HFF-Myc (cell line): ENCODE measurements at regions not wholly inside any gene's neighbourhood (a gene's known extent, or its start where the extent isn't known, plus 50 kb on each side); places are given as distances from the start of the nearest gene placed in this dataset.

Experiments
- DNase-seq: peaks from one replicate; pipeline ENCODE4 v3.0.0-alpha.2; 2011; ENCODE audit warnings: low read depth; ENCODE audit errors: extremely low read depth
- H3K4me3 ChIP-seq: replicated peaks from 2 replicates; pipeline ENCODE4 v1.5.1; 2011; ENCODE audit warnings: low read depth, mild to moderate bottlenecking, control low read depth, low read length
- CTCF ChIP-seq: IDR thresholded peaks from 2 replicates; pipeline ENCODE4 v1.5.1; 2012; ENCODE audit warnings: mild to moderate bottlenecking, low read depth, low read length, control low read depth; ENCODE audit errors: missing control alignments

DNA sequence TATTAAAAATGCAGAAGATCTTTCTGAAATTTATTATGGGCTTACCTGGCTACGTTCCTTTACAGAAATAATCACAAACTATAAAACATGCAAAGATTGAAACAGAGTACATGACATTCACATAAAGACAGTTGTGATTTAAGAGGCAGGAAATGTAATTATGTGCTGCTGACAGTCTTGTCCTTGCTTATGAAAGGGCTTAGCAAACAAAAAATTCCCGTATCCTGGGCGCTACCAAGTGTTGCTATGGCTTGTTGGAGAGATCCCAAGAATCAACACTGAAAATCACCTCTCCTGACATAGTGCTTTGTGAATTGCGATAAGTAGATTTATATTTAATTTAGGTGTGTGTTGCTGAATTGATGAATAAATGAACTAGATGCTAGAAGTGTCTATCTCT lies 352.5 kb upstream of the C9orf72 start:
- no peak for DNase-seq
- no peak overlapping the region for H3K4me3 ChIP-seq
- TF ChIP-seq CTCF = no peak

- no peak for TF ChIP-seq CTCF
- no peak overlapping the region for H3K4me3 ChIP-seq
- DNase-seq = no peak
These were observed 356.6 kb upstream of the C9orf72 start for GRCh38 chr9:27929841-27930240.

DNA sequence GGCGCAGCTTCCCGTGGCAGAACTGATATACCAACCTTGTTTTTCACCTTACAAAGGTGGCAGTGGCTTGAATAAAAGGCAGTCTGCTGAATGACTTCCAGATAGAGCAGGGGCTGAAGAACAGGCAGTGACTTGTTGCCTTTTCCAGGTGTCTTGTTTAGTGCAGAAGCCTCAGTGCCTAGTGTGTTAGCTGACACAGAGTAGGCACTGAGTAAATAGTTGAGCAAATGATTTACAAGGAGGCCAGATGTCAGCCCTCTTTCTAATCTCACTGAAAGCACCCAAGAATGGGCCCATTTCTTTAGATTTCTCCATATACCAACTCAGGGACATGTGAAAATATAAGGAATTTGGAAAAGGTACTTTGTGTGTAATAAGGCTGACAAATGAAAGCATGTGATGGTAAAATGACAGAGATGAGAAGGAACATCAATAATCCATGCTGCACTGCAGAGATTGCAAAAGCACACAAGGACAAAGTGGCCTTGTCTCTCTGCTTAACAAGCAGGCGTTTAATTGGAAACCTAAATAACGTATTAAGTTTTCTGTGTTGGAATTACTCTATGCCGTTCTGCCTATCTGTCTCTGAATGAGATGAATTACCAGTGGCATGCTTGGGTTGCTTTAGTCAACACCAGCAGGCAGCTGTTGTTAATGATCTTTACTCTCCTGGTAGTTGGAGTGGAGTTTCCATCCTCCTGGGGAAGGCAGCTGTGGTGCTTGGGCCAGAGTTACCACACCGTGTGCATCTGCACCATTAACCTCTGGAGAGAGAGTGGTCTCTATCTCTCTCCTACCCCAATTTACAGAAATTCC lies 360.1 kb upstream of the C9orf72 start:
- no peak for TF ChIP-seq CTCF
- DNase-seq = no peak
- H3K4me3 ChIP-seq = no peak overlapping the region

DNA sequence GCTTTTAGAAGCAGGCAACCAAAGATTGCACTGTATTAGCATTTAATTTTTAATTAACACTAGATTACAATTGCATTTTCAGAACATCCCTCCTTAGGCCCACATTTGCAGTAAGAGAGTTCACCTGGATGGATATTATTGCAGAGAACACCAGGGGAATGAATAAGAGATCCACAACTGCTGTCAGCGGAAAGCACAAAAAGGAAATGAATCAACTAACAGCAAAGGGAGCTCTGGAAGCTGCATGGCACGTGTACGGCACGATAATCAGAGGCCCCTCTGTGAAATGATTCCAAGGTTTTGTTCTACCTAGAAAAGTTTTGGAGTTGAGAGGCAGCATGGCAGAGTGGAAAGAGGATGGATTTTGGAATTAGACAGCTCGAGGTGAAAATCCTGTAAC lies 361.2 kb upstream of the C9orf72 start:
- H3K4me3 ChIP-seq = no peak overlapping the region
- no peak for DNase-seq
- no peak for TF ChIP-seq CTCF

GRCh38 chr9:27939186-27939585 lies 365.9 kb upstream of the C9orf72 start:
- no peak for DNase-seq
- H3K4me3 ChIP-seq = no peak overlapping the region
- TF ChIP-seq CTCF = no peak

- H3K4me3 ChIP-seq = no peak overlapping the region
- no peak for DNase-seq
- no peak for TF ChIP-seq CTCF
These were observed 367.3 kb upstream of the C9orf72 start for GRCh38 chr9:27940535-27940934.

- H3K4me3 ChIP-seq = no peak overlapping the region
- no peak for TF ChIP-seq CTCF
- DNase-seq = no peak
These were observed 370.2 kb upstream of the C9orf72 start for GRCh38 chr9:27943501-27943900.
